ENCODE measurements at regions not wholly inside any gene's neighbourhood (a gene's known extent, or its start where the extent isn't known, plus 50 kb on each side); places are given as distances from the start of the nearest gene placed in this dataset.

DNA sequence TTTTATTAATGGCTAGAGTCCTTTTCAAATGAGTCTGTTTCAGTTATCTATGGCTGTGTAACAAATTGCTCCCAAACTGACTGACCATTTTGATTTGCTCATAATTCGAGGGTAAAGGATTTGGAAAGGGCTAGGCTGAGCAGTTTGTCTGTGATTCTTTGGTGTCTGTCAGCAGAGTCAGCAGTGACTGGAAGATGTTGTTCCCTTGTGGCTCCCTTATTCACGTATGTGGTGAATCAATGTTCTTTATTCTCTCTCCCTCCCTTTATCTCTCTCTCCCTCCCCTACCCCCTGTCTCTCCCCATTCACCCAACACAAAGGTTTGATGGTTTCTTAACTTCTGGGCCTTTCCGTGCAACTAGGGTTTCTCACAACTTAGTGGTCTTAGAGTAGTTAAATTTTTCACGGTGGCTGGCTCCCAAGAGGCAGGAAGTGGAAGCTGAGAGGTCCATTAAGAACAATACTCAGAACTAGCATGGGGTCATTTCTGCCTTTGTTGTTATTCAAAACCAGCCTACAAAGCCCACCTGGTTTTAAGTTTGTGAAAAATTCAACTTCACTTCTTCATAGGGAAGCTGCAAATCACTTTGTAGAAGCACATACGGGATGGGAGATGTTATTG lies 772.5 kb upstream of the SLITRK1 start:
- TF ChIP-seq, protein P1, sequence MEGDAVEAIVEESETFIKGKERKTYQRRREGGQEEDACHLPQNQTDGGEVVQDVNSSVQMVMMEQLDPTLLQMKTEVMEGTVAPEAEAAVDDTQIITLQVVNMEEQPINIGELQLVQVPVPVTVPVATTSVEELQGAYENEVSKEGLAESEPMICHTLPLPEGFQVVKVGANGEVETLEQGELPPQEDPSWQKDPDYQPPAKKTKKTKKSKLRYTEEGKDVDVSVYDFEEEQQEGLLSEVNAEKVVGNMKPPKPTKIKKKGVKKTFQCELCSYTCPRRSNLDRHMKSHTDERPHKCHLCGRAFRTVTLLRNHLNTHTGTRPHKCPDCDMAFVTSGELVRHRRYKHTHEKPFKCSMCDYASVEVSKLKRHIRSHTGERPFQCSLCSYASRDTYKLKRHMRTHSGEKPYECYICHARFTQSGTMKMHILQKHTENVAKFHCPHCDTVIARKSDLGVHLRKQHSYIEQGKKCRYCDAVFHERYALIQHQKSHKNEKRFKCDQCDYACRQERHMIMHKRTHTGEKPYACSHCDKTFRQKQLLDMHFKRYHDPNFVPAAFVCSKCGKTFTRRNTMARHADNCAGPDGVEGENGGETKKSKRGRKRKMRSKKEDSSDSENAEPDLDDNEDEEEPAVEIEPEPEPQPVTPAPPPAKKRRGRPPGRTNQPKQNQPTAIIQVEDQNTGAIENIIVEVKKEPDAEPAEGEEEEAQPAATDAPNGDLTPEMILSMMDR (IDR thresholded peaks at IDR 0.05; ENCODE audit: insufficient read depth, low read depth, low read length): no peak
- TF ChIP-seq EZH2 (IDR thresholded peaks at IDR 0.05; ENCODE audit: insufficient read depth, low read length): no peak

All from astrocyte (in vitro differentiated cells and primary cell).